ENCODE measurements at regions not wholly inside any gene's neighbourhood (a gene's known extent, or its start where the extent isn't known, plus 50 kb on each side); places are given as distances from the start of the nearest gene placed in this dataset.

DNA sequence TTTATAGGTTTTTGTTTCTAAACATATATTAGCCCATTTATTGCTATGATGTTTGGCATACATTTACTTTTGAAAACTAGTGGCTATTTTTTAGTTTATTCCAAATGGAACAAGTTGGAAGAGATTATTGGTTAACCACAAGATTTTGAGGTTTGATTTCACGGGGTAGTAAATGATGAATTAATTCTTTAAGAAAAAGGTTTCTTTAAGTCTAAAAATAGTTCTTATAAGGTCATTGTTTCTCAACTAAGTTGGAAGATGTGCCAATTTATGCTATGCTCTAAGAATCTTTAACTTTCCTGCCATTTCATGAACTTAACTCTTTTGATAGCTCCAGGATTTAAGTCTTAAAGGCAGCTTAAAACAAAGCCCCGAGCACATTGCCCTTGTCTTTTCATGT lies 183.8 kb downstream of the LMO4 start:
- no peak for DNase-seq

DNA sequence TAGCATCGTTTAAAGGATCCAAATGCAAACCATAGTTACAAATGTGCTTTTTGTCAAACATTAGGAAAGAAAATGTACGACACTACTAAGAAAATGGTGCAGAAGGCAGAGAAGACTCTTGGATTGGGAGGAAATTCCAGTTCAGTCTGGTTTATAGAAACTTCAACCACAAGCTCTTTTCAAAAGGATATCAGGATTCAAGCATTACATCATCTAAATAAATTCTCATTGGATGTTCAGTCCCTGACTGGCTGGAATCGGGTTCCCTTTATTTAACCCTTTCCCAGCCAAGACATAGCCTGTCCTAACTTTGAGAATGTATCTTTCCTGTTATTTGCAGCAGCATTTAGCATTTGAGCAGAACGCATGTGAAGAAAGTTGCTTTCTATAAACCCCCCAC lies 184.6 kb downstream of the LMO4 start:
- DNase-seq, result no peak

DNA sequence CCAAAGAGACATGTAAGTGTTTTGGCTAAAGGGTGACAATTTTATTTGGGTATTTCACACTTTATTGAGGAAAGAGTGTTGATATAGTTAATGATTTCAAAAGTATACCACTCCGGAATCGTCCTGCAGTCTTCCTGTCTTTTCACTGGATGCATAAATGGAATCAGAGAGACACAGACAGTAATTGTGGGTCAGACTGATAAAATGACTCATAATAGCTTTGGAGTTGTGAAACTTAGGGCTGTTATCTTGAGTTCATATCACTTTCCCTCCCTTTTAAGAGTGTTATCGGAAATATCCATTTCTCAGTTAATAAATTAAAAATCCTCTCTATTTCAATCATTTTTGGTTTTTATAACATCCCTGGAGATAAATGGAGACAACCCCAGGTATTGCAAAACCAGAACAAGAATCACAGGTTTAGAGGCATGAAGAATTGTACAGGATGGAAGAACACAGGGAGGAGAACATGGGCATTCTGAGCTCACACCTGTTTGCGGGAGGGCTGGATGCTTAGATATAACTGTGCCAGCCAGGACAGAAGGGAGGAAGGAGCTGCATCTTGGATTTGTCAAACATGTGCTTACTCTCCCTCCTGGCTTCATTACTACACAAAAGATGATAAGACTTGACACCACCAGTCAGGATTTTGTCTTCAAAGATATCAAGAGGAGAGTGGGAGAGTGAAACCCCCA lies 185.4 kb downstream of the LMO4 start:
- no peak for DNase-seq

DNA sequence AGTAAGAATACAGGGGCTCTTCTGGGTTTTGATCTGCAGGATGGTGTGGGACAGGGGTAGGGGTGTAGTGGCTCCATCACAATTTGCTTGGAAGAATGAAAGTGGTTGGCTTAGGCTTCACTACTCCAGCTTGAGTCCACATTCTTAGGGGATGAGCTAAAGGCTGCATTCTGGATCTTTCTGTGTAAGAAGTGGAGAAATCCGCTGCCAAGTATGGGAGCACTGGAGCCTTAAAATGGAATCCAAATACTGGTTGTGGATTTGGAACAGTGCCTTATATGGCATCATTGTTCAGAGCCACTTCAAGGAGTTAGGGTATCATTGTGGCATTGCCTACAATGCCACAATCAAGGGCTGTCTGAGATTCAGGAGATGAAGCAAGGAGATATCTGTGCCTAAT lies 187.1 kb downstream of the LMO4 start:
- no peak for DNase-seq

DNA sequence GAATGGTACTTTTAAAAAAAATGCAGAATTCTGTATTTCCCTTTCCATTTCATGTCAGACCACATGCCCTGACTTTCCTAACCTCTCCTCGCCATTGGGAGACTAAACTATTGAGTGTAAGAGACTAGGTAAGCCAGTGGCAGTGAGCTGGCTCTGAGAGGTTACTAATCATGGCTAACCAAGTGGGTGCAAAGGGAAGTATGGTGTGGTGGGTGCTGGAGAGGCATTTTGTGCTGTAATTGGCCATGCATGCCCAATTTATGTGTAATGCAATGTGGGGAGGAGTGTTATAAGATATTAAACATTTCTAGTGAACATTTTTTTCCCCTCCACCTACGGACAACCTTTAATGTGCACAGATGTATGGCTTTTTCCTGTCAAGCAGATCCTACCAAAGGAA lies 190.1 kb downstream of the LMO4 start:
- no peak for DNase-seq

DNA sequence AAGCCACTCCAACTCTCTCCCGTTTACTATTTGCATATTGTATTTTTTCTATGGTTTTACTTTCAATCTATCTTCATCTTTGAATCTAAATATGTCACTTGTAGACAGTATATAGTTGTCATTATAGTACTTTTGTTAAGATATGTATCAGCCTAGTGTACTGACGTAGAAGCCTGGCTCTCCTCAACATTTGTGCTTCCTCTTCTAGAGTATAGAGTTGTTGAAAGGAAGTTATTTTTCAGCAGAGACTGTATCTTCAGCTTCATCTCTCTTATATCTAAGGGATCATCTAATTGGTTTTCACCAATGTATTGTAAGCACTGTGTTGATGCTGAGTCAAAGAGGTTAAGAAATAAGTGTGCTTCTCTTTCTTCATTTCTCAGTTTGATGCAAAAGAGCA lies 192.8 kb downstream of the LMO4 start:
- DNase-seq, result no peak

DNA sequence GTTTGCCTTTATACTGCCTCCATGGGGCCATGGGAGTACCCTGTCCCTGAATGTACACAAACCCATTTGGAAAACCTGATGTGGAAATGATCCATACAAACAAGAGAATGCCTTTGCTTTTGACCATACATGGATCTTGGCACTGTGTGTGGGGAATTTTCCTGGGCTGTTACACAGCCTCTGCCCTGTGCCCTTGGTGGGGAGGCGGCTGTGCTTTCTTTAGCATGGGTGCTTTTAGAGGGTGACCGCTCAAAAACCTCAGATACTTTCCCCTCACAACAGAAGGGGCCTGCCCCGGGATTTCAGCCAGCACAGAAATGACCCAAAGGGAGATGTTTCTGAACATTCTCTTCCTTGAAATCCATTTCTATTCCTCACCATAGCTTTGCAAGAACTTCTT lies 194.8 kb downstream of the LMO4 start:
- DNase-seq, result no peak

DNA sequence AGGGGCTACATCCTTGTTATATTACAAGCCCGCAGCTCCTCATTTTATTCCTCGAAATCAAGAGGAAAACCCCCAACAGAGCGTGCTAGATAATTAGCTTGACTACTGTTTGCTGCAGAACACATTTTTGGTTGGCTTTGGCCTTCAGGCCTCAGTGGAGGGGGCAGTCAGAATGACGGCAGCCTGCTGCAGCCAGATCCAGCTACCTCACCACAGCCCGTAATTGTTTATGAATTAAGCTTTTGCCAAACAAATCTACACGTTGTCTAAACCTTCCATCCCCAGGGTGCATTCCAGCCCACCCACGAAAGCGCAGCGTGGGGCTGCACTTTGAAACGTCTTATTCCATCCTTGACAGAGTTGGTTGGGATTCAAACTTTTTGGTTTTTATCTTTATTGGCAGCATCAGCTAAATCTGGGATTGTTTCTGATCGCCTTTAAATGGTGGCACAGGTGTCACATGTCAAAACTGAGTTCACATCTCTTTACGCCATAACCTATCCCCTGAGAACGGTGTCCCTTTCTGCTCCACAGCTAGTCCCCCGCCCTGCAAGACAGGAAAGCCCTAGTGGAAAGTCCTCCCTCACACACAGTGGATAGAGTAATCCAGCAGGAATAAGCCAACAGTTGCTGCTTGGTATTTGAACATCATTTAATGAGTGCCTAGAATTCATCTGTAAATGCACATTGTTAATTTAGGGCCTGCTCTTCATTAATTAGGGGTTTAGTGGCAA lies 195.5 kb downstream of the LMO4 start:
- no peak for DNase-seq

DNA sequence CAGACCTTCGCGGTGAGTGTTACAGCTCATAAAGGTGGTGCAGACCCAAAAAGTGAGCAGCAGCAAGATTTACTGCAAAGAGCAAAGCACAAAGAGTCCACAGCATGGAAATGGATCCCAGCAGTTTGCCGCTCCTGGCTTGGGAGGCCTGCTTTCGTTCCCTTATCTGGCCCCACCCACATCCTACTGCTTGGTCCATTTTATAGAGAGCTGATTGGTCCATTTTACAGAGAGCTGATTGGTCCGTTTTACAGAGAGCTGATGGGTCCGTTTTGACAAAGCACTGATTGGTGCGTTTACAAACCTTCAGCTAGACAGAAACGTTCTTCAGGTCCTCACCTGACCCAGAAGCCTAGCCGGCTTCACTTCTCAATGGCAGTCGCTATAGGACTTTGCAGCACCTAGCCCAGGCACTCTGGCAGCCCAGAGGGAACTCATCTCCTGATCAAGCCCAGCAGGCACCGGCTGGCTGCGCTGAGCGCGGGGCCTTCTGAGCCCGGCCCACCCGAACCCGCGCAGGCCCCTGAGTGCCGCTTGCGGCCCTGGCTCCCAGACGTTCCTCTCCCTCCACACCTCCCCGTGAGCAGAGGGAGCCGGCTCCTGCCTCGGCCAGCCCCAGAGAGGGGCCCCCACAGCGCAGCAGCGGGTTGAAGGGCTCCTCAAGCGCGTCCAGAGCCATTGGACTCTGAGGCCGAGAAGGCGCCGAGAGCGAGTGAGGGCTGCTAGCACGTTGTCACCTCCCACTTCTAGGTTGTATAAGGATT lies 200.3 kb downstream of the LMO4 start:
- no peak for DNase-seq

DNA sequence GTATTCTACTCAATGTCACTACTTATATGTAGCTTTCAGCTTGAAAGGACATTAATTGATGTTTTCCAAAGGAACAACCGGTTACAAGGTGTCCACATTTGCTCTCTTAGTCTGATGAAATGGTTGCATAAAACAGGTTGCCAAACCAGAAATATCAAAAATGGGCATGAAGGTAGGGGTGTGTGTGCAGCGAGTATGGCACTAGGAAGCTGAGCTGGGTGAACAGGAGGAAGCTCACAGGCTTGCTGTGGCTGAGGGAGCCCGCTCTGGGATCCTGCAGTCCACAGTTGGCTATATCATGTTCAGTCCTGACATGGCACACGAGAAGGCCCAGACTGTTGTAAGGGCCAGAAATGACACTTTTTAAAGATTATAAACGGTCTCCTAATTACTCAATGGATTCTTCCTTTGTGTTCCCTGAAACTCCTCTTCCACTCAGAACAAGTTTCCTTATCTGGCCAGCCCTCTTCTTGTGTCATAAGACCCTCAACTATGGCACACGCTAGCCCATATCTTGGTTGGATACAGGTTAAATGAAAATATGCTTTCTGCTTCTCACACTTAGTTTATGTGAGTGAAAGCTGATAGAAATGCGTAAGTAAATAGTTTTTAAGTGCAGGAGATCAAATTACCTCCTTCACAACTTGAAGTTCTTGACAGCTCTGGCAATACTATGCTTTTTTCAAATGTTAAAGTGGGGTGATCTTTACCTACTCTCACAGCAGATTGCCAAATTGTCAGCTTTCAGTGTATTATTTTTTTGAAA lies 201.5 kb downstream of the LMO4 start:
- no peak for DNase-seq

DNA sequence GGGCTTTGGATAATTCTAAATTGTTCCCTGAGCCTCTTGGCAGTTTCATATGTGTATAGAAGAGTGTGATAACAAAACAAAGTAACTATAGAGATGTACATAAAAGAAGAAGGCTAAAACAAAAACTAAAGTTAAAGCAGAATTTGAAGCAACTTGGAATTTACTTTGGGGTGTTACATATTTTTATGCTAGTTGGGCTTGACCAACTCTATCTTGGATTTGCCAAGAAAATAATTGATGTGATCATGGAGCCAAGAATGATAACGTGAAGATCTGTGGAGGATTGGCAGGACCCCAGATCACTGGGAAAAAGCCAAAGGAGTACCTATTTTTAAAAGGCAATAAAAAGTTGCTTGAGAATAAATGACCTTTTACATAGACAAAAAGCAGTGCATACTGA lies 206.9 kb downstream of the LMO4 start:
- no peak for DNase-seq

DNA sequence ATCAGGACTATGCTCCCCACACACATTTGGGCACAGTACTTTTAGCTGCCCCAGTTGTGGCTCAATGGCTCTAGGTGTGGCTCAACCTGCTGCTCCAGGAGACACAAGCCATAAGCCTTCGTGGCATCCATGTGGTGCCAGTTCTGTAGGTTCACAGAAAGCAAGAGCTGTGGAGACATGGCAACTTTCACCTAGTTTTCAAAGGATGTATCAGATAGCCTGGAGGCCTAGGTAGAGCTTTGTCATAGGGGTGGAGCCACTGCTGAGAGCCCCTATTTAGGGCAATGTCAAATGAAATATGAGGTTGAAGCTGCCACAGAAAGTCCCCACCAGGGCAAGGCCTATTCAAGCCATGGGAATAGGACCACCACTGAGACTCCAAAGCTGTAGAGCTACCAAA lies 210.5 kb downstream of the LMO4 start:
- DNase-seq, result no peak

DNA sequence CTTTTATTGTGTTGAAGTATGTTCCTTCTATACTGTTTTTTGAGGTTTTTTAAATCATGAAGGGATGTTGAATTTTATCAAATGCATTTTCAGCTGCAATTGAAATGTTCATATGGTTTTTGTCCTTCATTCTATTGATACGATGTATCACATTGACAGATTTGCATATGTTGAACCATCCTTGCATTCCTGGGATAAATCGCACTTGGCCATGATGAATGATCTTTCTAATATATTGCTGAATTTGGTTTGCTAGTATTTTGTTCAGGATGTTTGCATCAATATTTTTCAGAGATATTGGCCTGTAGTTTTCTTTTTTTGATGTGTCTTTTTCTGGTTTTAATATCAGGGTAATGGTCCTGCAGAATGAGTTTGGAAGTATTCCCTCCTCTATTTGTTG lies 214.0 kb downstream of the LMO4 start:
- no peak for DNase-seq

DNA sequence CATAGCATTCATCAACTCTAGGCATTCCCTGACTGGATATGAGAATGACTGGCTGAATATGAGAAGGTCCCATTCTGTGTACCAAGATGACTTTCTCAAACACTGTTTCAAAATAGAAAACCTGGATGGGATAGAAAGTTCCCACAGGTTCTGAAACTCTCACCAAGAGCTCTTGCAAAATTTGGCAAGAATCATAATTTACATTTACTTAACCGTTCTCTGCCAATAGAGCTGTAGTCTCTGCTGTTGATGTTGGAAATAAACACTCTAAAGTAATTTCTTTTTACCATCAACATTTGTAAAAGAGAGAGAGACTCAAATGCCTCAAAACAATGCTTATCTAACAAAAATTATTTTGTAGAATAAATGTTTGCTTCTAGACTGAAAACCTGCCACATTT lies 221.1 kb downstream of the LMO4 start:
- DNase-seq, result no peak

DNA sequence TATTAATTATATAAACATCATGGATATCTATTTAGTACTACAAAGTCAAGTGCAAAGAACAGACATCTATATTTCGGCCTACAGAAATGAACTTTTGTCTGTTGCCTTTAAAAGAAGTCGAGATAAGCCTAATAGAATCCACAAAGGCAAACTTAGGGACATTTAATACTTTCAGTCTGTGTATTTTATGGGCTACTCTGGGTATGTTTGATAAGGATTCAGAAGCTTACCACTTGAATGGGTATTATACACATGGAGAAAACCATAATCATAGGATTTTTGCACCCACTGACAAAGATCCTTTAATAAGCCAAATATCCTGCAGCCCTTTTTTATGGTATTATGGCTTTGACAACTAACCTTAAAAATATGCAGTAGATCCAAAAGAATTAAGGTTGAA lies 224.8 kb downstream of the LMO4 start:
- DNase-seq, result no peak

DNA sequence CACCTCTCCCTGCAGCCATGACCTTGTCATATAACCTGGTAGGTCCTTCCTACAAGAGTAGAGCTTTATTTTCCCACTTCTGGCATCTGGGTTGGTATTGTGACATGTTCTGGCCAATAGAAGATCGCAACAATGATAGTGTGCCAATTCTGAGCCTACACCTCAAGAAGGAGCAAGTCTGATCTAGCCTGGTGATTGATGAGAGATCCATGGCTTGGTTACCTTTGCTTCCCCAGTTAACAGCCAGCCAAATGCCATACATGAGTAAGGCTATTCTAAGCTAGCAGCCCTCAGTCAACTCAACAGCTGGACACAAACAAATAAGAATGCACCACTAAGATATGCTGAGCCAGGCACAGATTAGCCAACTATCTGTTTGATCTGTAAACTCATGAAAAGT lies 226.7 kb downstream of the LMO4 start:
- no peak for DNase-seq

DNA sequence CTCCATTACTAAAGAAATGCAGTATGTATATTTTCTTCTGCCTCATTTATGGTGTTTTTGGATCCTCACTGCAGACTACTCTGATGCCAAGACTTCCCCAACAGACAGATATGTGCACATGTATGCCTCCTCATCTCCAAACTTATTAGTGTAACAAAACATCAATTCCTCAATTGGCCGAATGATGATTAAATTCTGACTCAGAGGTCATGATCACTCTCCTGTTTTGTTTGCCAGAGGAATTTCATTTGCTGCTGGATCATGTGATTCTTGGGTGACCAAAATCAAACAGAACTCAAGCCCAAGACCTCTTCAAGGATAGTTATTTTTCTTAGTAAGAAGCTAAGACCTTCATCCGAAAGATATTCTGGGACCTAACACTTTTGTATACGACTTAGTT lies 227.6 kb downstream of the LMO4 start:
- no peak for DNase-seq

DNA sequence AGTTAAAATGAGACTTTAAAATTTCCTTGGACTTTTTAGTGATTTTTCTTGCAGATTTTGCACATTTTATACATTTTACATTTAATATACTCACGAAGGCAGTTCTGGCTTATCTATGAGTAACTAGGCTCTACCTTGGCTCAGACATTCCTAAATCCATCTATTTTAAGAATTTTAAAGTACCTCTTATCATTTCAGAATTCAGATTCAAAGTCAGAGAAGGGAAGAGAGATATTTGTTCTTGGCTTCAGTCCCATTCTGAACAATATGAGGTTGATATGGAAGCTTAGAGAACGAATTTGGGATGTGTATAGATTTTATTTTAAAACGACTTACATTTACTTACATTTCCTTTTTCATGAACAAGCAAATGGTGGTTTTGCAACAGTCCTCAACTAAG lies 230.2 kb downstream of the LMO4 start:
- DNase-seq, result no peak

DNA sequence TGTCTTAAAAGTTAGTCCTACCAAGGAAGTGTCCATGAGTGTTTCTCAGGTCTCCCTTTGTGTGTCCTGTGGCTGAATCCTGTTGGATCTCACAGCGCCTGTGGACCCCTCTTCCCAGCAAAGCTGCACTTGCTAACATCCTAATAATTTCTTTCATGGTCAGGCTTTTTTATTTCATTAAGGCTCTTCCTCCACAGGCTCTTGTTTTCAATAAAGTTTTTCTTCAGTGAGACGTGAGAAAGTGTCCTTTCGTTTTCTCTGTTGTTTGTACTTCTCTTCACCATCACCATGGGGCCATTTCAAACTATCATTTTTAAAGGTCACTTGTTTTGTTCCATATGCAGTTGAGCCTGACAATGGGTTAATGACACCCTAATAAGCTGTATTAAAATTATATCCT lies 231.5 kb downstream of the LMO4 start:
- no peak for DNase-seq

DNA sequence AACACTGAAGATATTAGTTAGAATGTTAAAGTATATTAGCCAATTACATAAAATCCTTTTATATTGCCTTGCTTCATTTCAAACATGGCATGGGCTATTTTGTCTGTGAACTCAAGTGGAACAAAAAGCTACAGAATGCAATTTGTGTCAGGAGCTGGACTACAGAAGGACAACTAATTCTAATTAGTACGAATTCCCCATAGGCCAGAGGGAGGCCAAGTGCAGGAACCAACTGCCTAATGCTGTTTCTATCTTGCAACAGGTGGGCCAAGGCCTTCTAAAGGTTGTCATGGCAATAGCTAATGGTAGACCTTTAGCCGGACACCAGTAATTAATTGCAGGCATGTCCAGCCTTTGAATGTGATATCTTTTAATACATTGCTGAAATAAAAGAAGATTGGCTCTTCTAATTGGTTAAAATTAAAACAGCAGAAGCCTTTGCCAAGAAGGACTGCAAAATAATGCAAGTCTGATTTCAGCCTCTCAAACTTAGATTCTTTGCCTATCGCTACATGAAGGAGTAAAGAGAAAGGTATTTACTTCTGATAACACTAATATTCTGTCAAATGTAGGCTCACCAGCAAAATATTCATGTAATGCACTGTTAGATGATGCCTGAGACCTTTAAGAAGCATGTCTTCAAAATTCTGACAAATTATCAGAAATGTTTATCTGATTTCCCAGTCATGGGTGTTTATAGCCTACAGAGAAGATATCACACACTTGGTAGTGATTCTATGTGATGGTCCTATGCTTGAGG lies 232.1 kb downstream of the LMO4 start:
- DNase-seq, result peak; percentile 3

DNA sequence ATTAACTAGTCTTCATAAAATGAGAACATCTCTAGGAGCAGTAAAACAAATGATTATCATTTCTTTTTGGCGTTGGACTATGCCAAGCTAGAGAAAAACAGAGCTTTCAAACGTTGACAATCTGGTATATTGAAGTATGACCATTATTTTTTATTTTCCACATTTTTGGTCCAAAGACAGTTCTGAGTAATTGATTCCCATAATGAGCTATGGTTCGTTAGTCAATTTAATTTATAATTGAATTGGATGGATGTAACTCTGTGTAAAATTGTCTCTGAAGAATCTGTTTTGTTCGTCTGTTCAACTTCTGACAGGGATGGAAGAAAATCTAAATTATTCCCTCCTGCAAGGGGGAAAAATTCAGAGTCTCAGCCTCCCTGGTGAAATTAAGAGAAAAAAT lies 234.5 kb downstream of the LMO4 start:
- DNase-seq, result no peak

DNA sequence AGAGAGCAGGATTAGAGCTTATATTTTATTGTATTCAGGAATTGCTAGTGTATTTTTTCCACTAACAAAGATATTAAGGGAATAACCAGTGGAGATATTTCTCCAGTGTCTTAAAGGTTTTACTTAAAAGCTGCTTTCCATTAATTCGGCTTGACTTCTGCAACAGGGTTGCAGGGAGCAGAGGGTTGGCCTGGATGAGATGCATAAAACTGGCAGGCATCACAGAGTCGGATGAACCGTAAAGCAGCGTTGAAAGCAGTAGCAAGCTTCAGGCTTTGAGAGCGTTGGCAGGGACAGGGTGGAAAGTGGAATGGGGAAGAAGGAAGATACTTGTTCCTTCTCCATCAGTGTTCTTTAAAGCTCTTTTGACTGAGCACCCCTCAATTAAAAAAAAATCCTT lies 237.2 kb downstream of the LMO4 start:
- DNase-seq, result no peak

DNA sequence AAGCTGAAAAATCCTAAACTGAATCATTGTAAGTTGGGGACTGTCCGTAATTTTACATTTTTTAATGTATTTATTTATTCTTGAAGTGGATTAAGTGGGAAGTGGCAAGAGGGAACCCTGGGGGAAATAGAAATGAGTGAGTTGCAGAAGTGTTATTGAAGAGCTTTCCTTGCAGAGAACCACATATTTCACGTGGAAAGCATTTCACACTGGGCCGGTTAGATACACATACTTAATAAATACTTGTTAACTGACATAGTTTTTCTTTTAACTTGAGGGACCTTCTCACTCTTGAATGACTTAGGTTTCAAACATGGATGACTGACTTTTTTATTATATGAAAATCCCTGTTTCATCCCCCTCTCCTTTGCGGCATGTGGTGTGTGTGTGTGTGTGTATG lies 239.3 kb downstream of the LMO4 start:
- DNase-seq, result peak; percentile 16

Data from kidney glomerular epithelial cell (primary cell).